SK-N-SH treated with all-trans-retinoic acid at 6 μM for 48 hours (cell line): ENCODE measurements at regions not wholly inside any gene's neighbourhood (a gene's known extent, or its start where the extent isn't known, plus 50 kb on each side); places are given as distances from the start of the nearest gene placed in this dataset.

Experiments used
- ATAC-seq: fragments of 200-7000 bp; cut with Tn5 transposase; 3 replicates; pipeline ENCODE4 v1.9.1; 2020; ENCODE audit warnings: mild to moderate bottlenecking, moderate library complexity
- ARNTL ChIP-seq: fragments of 450-650 bp; formaldehyde crosslinking; IDR thresholded peaks from 2 replicates; pipeline ENCODE4 v1.5.0; 2020; ENCODE audit warnings: low read depth, mild to moderate bottlenecking, moderate library complexity, borderline replicate concordance
- BACH2 ChIP-seq: fragments of 250-450 bp; sonication (Bioruptor Pico); IDR thresholded peaks from 2 replicates; pipeline ENCODE4 v1.9.0; 2021; ENCODE audit warnings: mild to moderate bottlenecking, borderline replicate concordance
- CSDC2 ChIP-seq: fragments of 250-450 bp; sonication (Bioruptor Pico); IDR thresholded peaks from 2 replicates; pipeline ENCODE4 v1.5.0; 2020; ENCODE audit warnings: mild to moderate bottlenecking, moderate library complexity
- ESRRG ChIP-seq: fragments of 250-450 bp; sonication (Bioruptor Pico); IDR thresholded peaks from 2 replicates; pipeline ENCODE4 v1.6.1; 2021; ENCODE audit warnings: mild to moderate bottlenecking
- GLIS3 ChIP-seq: fragments of 250-450 bp; sonication (Bioruptor Pico); IDR thresholded peaks from 2 replicates; pipeline ENCODE4 v1.5.0; 2020; ENCODE audit warnings: mild to moderate bottlenecking, moderate library complexity
- ISL1 ChIP-seq: fragments of 250-450 bp; sonication (Bioruptor Pico); IDR thresholded peaks from 2 replicates; pipeline ENCODE4 v2.1.2; 2022; ENCODE audit warnings: mild to moderate bottlenecking, moderate library complexity
- PPARA ChIP-seq: fragments of 250-450 bp; sonication (Bioruptor Pico); IDR thresholded peaks from 2 replicates; pipeline ENCODE4 v1.5.0; 2020; ENCODE audit warnings: mild to moderate bottlenecking, borderline replicate concordance
- RARB ChIP-seq: fragments of 250-450 bp; sonication (Bioruptor Pico); IDR thresholded peaks from 2 replicates; pipeline ENCODE4 v1.8.0; 2021; ENCODE audit warnings: mild to moderate bottlenecking, moderate library complexity
- SNAI2 ChIP-seq: fragments of 250-450 bp; sonication (Bioruptor Pico); IDR thresholded peaks from 2 replicates; pipeline ENCODE4 v1.5.0; 2020; ENCODE audit warnings: mild to moderate bottlenecking, moderate library complexity
- TCF4 ChIP-seq: fragments of 250-450 bp; sonication (Bioruptor Pico); IDR thresholded peaks from 2 replicates; pipeline ENCODE4 v1.8.0; 2021; ENCODE audit warnings: mild to moderate bottlenecking, moderate library complexity, borderline replicate concordance
- TOX ChIP-seq: fragments of 250-450 bp; sonication (Bioruptor Pico); IDR thresholded peaks from 2 replicates; pipeline ENCODE4 v1.8.0; 2021; ENCODE audit warnings: mild to moderate bottlenecking, moderate library complexity, borderline replicate concordance
- ZFP3 ChIP-seq: fragments of 250-450 bp; sonication (Bioruptor Pico); IDR thresholded peaks from 2 replicates; pipeline ENCODE4 v1.5.0; 2020; ENCODE audit warnings: mild to moderate bottlenecking, moderate library complexity
- ZFP30 ChIP-seq: fragments of 450-650 bp; formaldehyde crosslinking; IDR thresholded peaks from 2 replicates; pipeline ENCODE4 v1.5.0; 2022; ENCODE audit warnings: mild to moderate bottlenecking, moderate library complexity
- ZNF565 ChIP-seq: fragments of 450-650 bp; formaldehyde crosslinking; conservative IDR thresholded peaks from 2 replicates; pipeline ENCODE4 v1.5.0; 2020; ENCODE audit warnings: low read depth, mild to moderate bottlenecking, moderate library complexity
- ZNF70 ChIP-seq: fragments of 450-650 bp; formaldehyde crosslinking; IDR thresholded peaks from 2 replicates; pipeline ENCODE4 v1.5.0; 2020; ENCODE audit warnings: mild to moderate bottlenecking, moderate library complexity
- ZNF8 ChIP-seq: fragments of 450-650 bp; formaldehyde crosslinking; IDR thresholded peaks from 2 replicates; pipeline ENCODE4 v1.5.0; 2020; ENCODE audit warnings: mild to moderate bottlenecking, moderate library complexity
- TF ChIP-seq, protein P1 (sequence below): fragments of 250-450 bp; sonication (Bioruptor Pico); IDR thresholded peaks from 2 replicates; pipeline ENCODE4 v1.5.0; 2020; ENCODE audit warnings: mild to moderate bottlenecking, moderate library complexity
- TF ChIP-seq, protein P2 (sequence below): fragments of 250-450 bp; sonication (Bioruptor Pico); IDR thresholded peaks from 2 replicates; pipeline ENCODE4 v1.8.0; 2021; ENCODE audit warnings: low read depth, mild to moderate bottlenecking, moderate library complexity, borderline replicate concordance
- TF ChIP-seq, protein P3 (sequence below): fragments of 250-450 bp; sonication (Bioruptor Pico); IDR thresholded peaks from 2 replicates; pipeline ENCODE4 v1.5.1; 2021; ENCODE audit warnings: mild to moderate bottlenecking, moderate library complexity
- TF ChIP-seq, protein P4 (sequence below): fragments of 250-450 bp; sonication (Bioruptor Pico); IDR thresholded peaks from 2 replicates; pipeline ENCODE4 v1.5.1; 2020; ENCODE audit warnings: low read depth, mild to moderate bottlenecking, moderate library complexity

DNA sequence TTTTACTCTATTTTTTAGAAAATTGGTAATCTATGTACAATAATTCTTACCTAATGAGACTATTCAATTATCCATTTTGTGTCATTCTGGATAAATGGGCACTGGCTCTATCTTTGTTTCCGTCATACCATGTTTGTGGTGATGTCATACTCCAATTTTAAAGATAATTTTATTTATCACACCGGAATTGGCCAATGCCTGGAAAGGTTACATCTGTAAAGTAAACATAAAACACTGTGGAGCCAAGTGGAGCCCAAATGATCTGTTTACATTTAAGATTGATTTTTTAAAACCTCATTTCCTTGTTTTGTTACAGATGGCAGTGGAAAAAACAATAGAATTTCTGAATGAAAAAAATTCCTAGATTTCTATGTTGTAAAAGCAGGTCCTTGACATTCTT, 120.2 kb upstream of the GPRIN3 start:
- no peak for TF ChIP-seq GLIS3 (CRISPR knock-in tag)
- TF ChIP-seq ZNF8 (CRISPR knock-in tag): no peak
- no peak for TF ChIP-seq BACH2
- no peak for TF ChIP-seq SNAI2
- TF ChIP-seq, protein P1, sequence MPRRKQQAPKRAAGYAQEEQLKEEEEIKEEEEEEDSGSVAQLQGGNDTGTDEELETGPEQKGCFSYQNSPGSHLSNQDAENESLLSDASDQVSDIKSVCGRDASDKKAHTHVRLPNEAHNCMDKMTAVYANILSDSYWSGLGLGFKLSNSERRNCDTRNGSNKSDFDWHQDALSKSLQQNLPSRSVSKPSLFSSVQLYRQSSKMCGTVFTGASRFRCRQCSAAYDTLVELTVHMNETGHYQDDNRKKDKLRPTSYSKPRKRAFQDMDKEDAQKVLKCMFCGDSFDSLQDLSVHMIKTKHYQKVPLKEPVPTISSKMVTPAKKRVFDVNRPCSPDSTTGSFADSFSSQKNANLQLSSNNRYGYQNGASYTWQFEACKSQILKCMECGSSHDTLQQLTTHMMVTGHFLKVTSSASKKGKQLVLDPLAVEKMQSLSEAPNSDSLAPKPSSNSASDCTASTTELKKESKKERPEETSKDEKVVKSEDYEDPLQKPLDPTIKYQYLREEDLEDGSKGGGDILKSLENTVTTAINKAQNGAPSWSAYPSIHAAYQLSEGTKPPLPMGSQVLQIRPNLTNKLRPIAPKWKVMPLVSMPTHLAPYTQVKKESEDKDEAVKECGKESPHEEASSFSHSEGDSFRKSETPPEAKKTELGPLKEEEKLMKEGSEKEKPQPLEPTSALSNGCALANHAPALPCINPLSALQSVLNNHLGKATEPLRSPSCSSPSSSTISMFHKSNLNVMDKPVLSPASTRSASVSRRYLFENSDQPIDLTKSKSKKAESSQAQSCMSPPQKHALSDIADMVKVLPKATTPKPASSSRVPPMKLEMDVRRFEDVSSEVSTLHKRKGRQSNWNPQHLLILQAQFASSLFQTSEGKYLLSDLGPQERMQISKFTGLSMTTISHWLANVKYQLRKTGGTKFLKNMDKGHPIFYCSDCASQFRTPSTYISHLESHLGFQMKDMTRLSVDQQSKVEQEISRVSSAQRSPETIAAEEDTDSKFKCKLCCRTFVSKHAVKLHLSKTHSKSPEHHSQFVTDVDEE (CRISPR knock-in tag): no peak
- no peak for TF ChIP-seq ZNF565 (CRISPR knock-in tag)
- TF ChIP-seq, protein P2, sequence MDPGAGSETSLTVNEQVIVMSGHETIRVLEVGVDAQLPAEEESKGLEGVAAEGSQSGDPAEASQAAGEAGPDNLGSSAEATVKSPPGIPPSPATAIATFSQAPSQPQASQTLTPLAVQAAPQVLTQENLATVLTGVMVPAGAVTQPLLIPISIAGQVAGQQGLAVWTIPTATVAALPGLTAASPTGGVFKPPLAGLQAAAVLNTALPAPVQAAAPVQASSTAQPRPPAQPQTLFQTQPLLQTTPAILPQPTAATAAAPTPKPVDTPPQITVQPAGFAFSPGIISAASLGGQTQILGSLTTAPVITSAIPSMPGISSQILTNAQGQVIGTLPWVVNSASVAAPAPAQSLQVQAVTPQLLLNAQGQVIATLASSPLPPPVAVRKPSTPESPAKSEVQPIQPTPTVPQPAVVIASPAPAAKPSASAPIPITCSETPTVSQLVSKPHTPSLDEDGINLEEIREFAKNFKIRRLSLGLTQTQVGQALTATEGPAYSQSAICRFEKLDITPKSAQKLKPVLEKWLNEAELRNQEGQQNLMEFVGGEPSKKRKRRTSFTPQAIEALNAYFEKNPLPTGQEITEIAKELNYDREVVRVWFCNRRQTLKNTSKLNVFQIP (CRISPR knock-in tag): no peak
- no peak for TF ChIP-seq TCF4 (CRISPR knock-in tag)
- no peak for TF ChIP-seq ZNF70 (CRISPR knock-in tag)
- no peak for TF ChIP-seq ISL1 (CRISPR knock-in tag)
- TF ChIP-seq, protein P3, sequence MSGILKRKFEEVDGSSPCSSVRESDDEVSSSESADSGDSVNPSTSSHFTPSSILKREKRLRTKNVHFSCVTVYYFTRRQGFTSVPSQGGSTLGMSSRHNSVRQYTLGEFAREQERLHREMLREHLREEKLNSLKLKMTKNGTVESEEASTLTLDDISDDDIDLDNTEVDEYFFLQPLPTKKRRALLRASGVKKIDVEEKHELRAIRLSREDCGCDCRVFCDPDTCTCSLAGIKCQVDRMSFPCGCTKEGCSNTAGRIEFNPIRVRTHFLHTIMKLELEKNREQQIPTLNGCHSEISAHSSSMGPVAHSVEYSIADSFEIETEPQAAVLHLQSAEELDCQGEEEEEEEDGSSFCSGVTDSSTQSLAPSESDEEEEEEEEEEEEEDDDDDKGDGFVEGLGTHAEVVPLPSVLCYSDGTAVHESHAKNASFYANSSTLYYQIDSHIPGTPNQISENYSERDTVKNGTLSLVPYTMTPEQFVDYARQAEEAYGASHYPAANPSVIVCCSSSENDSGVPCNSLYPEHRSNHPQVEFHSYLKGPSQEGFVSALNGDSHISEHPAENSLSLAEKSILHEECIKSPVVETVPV: no peak
- TF ChIP-seq, all 23 proteins: peak for 0
- no peak for ATAC-seq

DNA sequence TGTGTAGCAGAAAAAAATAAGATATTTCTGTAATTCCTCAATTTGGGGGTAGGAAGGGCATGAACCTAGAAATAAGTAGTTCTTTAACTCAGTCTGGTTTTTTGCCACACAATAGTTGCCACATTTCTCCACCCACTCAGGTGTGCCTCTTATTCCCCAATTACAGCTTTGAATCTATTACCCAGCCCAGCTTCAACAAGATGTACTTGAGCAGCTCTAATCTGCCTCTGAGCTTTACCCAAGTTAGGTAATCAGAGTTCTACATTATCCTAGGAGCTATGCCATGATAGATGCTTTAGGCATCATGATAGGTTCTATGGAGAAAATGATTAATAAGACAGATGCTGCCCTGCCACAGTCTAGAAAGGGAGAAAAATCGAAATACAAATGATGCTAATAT, 117.4 kb upstream of the GPRIN3 start:
- ATAC-seq: no peak
- TF ChIP-seq RARB (CRISPR knock-in tag): no peak
- TF ChIP-seq BACH2: no peak
- TF ChIP-seq ZFP30 (CRISPR knock-in tag): no peak
- TF ChIP-seq GLIS3 (CRISPR knock-in tag): no peak
- TF ChIP-seq TOX (CRISPR knock-in tag): no peak

DNA sequence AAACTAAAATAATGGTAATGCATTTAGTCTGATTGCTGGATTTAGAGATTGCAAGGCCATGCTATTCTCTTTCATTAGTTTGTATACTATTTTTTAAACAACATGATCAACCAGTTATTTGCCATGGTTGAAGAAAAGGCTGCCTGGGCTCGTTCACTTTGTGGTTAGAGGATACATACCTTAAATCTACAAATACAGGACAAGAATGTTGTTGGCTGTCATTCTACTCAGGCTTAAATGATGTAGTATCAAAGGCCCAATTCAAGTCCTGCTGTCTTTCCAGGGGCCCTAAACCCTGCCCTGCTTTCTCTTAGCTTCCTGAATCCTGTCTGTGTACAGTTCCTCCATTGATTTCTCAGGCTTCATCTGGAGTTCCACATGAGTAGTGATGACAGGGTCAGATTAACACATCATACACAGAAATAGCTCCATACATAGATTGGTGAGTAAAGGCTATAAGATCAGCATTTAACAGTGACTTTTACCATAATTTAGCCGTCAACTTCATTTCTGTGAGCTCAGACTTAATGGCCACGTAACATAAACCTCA, 114.9 kb upstream of the GPRIN3 start:
- no peak for ATAC-seq
- TF ChIP-seq ESRRG (CRISPR knock-in tag) (no peak), BACH2 (no peak), ISL1 (CRISPR knock-in tag) (no peak), PPARA (CRISPR knock-in tag) (no peak), ZNF70 (CRISPR knock-in tag) (no peak), TCF4 (CRISPR knock-in tag) (no peak), ZFP3 (CRISPR knock-in tag) (no peak), ARNTL (CRISPR knock-in tag) (no peak), ZNF565 (CRISPR knock-in tag) (no peak), ZFP30 (CRISPR knock-in tag) (no peak), CSDC2 (CRISPR knock-in tag) (no peak)
- TF ChIP-seq, protein P2 (CRISPR knock-in tag): no peak
- TF ChIP-seq, protein P1 (CRISPR knock-in tag): no peak
- TF ChIP-seq, protein P4, sequence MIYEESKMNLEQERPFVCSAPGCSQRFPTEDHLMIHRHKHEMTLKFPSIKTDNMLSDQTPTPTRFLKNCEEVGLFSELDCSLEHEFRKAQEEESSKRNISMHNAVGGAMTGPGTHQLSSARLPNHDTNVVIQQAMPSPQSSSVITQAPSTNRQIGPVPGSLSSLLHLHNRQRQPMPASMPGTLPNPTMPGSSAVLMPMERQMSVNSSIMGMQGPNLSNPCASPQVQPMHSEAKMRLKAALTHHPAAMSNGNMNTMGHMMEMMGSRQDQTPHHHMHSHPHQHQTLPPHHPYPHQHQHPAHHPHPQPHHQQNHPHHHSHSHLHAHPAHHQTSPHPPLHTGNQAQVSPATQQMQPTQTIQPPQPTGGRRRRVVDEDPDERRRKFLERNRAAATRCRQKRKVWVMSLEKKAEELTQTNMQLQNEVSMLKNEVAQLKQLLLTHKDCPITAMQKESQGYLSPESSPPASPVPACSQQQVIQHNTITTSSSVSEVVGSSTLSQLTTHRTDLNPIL (CRISPR knock-in tag): no peak
